GM12878 (cell line): ENCODE measurements at regions not wholly inside any gene's neighbourhood (a gene's known extent, or its start where the extent isn't known, plus 50 kb on each side); places are given as distances from the start of the nearest gene placed in this dataset.

ENCODE experiments used
- ATAC-seq: fragments of 200-7000 bp; cut with Tn5 transposase; 3 replicates; pipeline ENCODE4 v1.9.1; 2020; ENCODE audit warnings: mild to moderate bottlenecking, moderate library complexity
- BruUV-seq: library from RNA; stranded (reverse); fragments of 400-500 nt; replicated peaks from 2 replicates; lab custom pipeline; 2021; lab: Mats Ljungman, UMichigan
- CTCF ChIA-PET: fragments of 300-600 bp; sonication (Branson Sonifier 250); formaldehyde crosslinking; extraction: SDS; loops from one replicate; lab custom pipeline; 2021; ENCODE audit warnings: inconsistent platforms; lab: Yijun Ruan, JAX
- POLR2A ChIA-PET: fragments of 350-600 bp; formaldehyde crosslinking; extraction: SDS; loops from one replicate; lab custom pipeline; 2021; ENCODE audit warnings: inconsistent platforms; lab: Charles Lee
- RAD21 ChIA-PET: fragments of 300-600 bp; sonication (Branson Sonifier 250); formaldehyde crosslinking; loops from one replicate; lab custom pipeline; 2023; ENCODE audit warnings: antibody characterized with exemption; ENCODE audit not compliant: unreplicated experiment; lab: Charles Lee
- SMC1A ChIA-PET: fragments of 300-600 bp; sonication (Branson Sonifier 250); formaldehyde crosslinking; loops from one replicate; lab custom pipeline; 2023; ENCODE audit not compliant: unreplicated experiment, uncharacterized antibody; lab: Charles Lee
- DNase-seq: peaks from one replicate; pipeline ENCODE4 v3.0.0-alpha.2; 2011; ENCODE audit warnings: low read depth, low spot score
- FAIRE-seq: peaks from 3 replicates; lab custom pipeline; 2011; peaks lifted over from hg19 to GRCh38; lab: Jason Lieb, UNC
- H2AFZ ChIP-seq: 2 replicates; pipeline ENCODE4 v1.6.0; 2011; ENCODE audit warnings: low read depth, low read length, control low read depth; ENCODE audit not compliant: control insufficient read depth
- H3K27ac ChIP-seq: 2 replicates; pipeline ENCODE4 v1.5.1; 2011; ENCODE audit warnings: control low read depth; ENCODE audit not compliant: control insufficient read depth, insufficient read depth
- H3K27me3 ChIP-seq, 2 experiments: replicated peaks in 1 of 2; 2 replicates each; pipeline versions ENCODE4 v1.6.0 to v1.6.1; 2011; ENCODE audit warnings: low read length in 1 of 2; ENCODE audit not compliant: control insufficient read depth in 2 of 2, insufficient read depth in 2 of 2
- H3K36me3 ChIP-seq, 2 experiments: 2 replicates each; pipeline ENCODE4 v1.5.1; 2011; ENCODE audit warnings: low read length in 1 of 2; ENCODE audit not compliant: control insufficient read depth in 2 of 2, insufficient read depth in 2 of 2
- H3K4me1 ChIP-seq: 2 replicates; pipeline ENCODE4 v1.6.1; 2011; ENCODE audit warnings: mild to moderate bottlenecking, low read length, moderate library complexity, mixed read lengths; ENCODE audit not compliant: control insufficient read depth, insufficient read depth
- H3K4me2 ChIP-seq: 2 replicates; pipeline ENCODE4 v1.6.0; 2011; ENCODE audit warnings: control low read depth; ENCODE audit not compliant: control insufficient read depth, insufficient read depth
- H3K4me3 ChIP-seq: fragments of 200-600 bp; sonication (generic); 2 replicates; pipeline ENCODE4 v1.5.1; 2016
- H3K79me2 ChIP-seq: 2 replicates; pipeline ENCODE4 v1.6.0; 2011; ENCODE audit warnings: low read length; ENCODE audit not compliant: control insufficient read depth, insufficient read depth
- H3K9ac ChIP-seq: 2 replicates; pipeline ENCODE4 v1.8.0; 2011; ENCODE audit warnings: low read length, control low read depth, mixed read lengths; ENCODE audit not compliant: control insufficient read depth, insufficient read depth
- H3K9me3 ChIP-seq: replicated peaks from 3 replicates; pipeline ENCODE4 v1.5.1; 2011; ENCODE audit warnings: mild to moderate bottlenecking, low read length; ENCODE audit not compliant: control insufficient read depth, insufficient read depth
- H4K20me1 ChIP-seq: 2 replicates; pipeline ENCODE4 v1.6.0; 2011; ENCODE audit not compliant: control insufficient read depth, insufficient read depth
- ASH2L ChIP-seq: fragments of 300-600, 200-600 bp; sonication (generic); IDR thresholded peaks from 2 replicates; pipeline ENCODE4 v1.6.1; 2017; ENCODE audit warnings: low read depth, mild to moderate bottlenecking, borderline replicate concordance
- CBFB ChIP-seq: IDR thresholded peaks from 2 replicates; pipeline ENCODE4 v1.6.1; 2016; ENCODE audit warnings: antibody characterized with exemption, low read depth
- CREB1 ChIP-seq: IDR thresholded peaks from 2 replicates; pipeline ENCODE4 v1.6.1; 2012; ENCODE audit warnings: low read depth, mild to moderate bottlenecking, inconsistent platforms
- CREM ChIP-seq: IDR thresholded peaks from 2 replicates; pipeline ENCODE4 v1.6.1; 2014; ENCODE audit warnings: antibody characterized with exemption, low read depth
- IRF4 ChIP-seq: IDR thresholded peaks from 2 replicates; pipeline ENCODE4 v1.6.1; 2011; ENCODE audit warnings: low read depth, low read length
- JUND ChIP-seq: IDR thresholded peaks from 2 replicates; pipeline ENCODE4 v1.6.1; 2012; ENCODE audit warnings: low read depth, mild to moderate bottlenecking, low read length, improper control_type of control experiment, moderate library complexity
- KDM1A ChIP-seq: fragments of 200-600 bp; sonication (generic); IDR thresholded peaks from 2 replicates; pipeline ENCODE4 v1.6.1; 2016; ENCODE audit warnings: borderline replicate concordance
- MAX ChIP-seq: IDR thresholded peaks from 2 replicates; pipeline ENCODE4 v1.6.1; 2012; ENCODE audit warnings: low read depth, low read length, improper control_type of control experiment
- MYB ChIP-seq: fragments of 150-350 bp; IDR thresholded peaks from 2 replicates; pipeline ENCODE4 v1.6.1; 2014; ENCODE audit warnings: mild to moderate bottlenecking, low read depth, low read length, borderline replicate concordance
- NFIC ChIP-seq: IDR thresholded peaks from 2 replicates; pipeline ENCODE4 v1.6.1; 2012; ENCODE audit warnings: low read depth, mild to moderate bottlenecking, inconsistent platforms, low read length, moderate library complexity
- NFYB ChIP-seq: IDR thresholded peaks from 2 replicates; pipeline ENCODE4 v1.6.1; 2011; ENCODE audit warnings: low read depth, mild to moderate bottlenecking, low read length, improper control_type of control experiment, moderate library complexity; ENCODE audit not compliant: insufficient read depth
- POLR2A ChIP-seq: IDR thresholded peaks from 2 replicates; pipeline ENCODE4 v1.6.1; 2011; ENCODE audit warnings: low read depth, mild to moderate bottlenecking, low read length
- RAD51 ChIP-seq: fragments of 450-650 bp; IDR thresholded peaks from 2 replicates; pipeline ENCODE4 v1.6.1; 2016; ENCODE audit warnings: moderate library complexity, mild to moderate bottlenecking, inconsistent platforms
- SMAD1 ChIP-seq: fragments of 450-650 bp; IDR thresholded peaks from 2 replicates; pipeline ENCODE4 v1.6.1; 2018; ENCODE audit warnings: mild to moderate bottlenecking, low read depth; ENCODE audit not compliant: partially characterized antibody
- SP1 ChIP-seq: IDR thresholded peaks from one replicate; pipeline ENCODE4 v1.6.1; 2011; ENCODE audit warnings: low read depth, low read length
- STAT1 ChIP-seq: fragments of 450-650 bp; conservative IDR thresholded peaks from 2 replicates; pipeline ENCODE4 v1.6.1; 2014; ENCODE audit warnings: antibody characterized with exemption, mild to moderate bottlenecking
- STAT3 ChIP-seq: IDR thresholded peaks from 2 replicates; pipeline ENCODE4 v1.6.1; 2011; ENCODE audit warnings: low read depth, low read length, improper control_type of control experiment
- WGBS: methylation state at CpG from one replicate; pipeline ENCODE4 v1.1.6; 2016; ENCODE audit warnings: low lambda C conversion rate; ENCODE audit not compliant: insufficient replicate concordance, insufficient coverage; ENCODE audit errors: missing lambda C conversion rate; 5-methylcytosine and 5-hydroxymethylcytosine counted together
- in situ Hi-C: fragments of 300-500 bp; cut with MboI; formaldehyde crosslinking; loops from 9 replicates; pipeline ENCODE4 v1.14.3; 2018; ENCODE audit warnings: mixed read lengths
- intact Hi-C: fragments of 100-400 bp; cut with micrococcal nuclease; formaldehyde crosslinking; loops from one replicate; pipeline ENCODE4 v1.14.2; 2022; ENCODE audit not compliant: unreplicated experiment
- TF ChIP-seq, protein P1 (sequence below): fragments of 450-650 bp; formaldehyde crosslinking; IDR thresholded peaks from 2 replicates; pipeline ENCODE4 v1.4.0; 2022; ENCODE audit warnings: mild to moderate bottlenecking, moderate library complexity
- TF ChIP-seq, protein P2 (sequence below): IDR thresholded peaks from 2 replicates; pipeline ENCODE4 v1.6.1; 2012; ENCODE audit warnings: mild to moderate bottlenecking, low read depth, low read length

GRCh38 chrX:139079789-139080188 lies 368.3 kb upstream of the FGF13 start (continued):
- no peak for TF ChIP-seq CBFB
- TF ChIP-seq, protein P1, sequence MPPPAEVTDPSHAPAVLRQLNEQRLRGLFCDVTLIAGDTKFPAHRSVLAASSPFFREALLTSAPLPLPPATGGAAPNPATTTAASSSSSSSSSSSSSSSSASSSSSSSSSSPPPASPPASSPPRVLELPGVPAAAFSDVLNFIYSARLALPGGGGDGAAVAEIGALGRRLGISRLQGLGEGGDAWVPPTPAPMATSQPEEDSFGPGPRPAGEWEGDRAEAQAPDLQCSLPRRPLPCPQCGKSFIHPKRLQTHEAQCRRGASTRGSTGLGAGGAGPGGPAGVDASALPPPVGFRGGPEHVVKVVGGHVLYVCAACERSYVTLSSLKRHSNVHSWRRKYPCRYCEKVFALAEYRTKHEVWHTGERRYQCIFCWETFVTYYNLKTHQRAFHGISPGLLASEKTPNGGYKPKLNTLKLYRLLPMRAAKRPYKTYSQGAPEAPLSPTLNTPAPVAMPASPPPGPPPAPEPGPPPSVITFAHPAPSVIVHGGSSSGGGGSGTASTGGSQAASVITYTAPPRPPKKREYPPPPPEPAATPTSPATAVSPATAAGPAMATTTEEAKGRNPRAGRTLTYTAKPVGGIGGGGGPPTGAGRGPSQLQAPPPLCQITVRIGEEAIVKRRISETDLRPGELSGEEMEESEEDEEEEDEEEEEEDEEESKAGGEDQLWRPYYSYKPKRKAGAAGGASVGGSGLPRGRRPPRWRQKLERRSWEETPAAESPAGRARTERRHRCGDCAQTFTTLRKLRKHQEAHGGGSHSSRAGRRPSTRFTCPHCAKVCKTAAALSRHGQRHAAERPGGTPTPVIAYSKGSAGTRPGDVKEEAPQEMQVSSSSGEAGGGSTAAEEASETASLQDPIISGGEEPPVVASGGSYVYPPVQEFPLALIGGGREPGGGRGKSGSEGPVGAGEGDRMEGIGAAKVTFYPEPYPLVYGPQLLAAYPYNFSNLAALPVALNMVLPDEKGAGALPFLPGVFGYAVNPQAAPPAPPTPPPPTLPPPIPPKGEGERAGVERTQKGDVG (CRISPR knock-in tag) = no peak
- no peak for TF ChIP-seq MYB
- TF ChIP-seq KDM1A = no peak
- TF ChIP-seq NFIC = no peak
- no peak for TF ChIP-seq NFYB
- TF ChIP-seq, all 136 proteins: peak for 0

DNA sequence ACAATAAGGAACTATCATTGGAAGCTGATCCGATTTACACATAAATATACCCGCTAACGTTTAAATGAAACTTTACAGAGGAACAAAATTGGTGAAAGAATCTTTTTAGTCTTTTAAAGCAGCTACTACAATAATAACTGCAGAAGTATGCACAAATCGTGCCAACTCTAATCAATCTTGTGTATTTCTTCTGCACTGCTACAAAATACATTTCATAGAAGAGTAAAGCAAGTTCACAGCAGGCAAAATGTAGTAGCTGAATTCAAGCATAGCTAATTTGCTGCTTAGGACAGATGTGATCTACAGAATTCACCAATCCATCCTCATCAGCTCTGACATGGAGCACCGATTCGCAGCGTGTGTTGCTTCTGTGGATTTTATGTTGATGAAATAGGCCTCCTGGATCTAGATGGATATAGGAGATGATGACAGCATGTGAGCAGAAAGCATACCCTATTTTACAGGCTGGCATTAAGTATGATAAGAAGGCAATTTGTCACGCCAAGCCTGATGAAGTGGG lies 367.3 kb upstream of the FGF13 start:
- FAIRE-seq (no peak), ATAC-seq (no peak), DNase-seq (no peak)
- in situ Hi-C loops = no loop called here
- intact Hi-C loops = no loop called here
- no peak overlapping the region for H3K4me2 ChIP-seq
- SMC1A ChIA-PET = no interaction called here
- 24% methylated on average over 8 of the region's 8 CpGs for WGBS
- RAD21 ChIA-PET = no interaction called here
- no peak overlapping the region for H3K9ac ChIP-seq
- H3K4me1 ChIP-seq = no peaks in the 10 kb centered on the region
- H3K27ac ChIP-seq = no peak overlapping the region
- H3K79me2 ChIP-seq = no peaks in the 10 kb centered on the region
- no peak overlapping the region for H2AFZ ChIP-seq
- H4K20me1 ChIP-seq = no peaks in the 10 kb centered on the region
- no TSS peak for BruUV-seq
- no peaks in the 10 kb centered on the region for H3K27me3 ChIP-seq
- CTCF ChIA-PET = no interaction called here
- no peaks in the 10 kb centered on the region for H3K9me3 ChIP-seq
- H3K4me3 ChIP-seq = no peak overlapping the region
- POLR2A ChIA-PET = no interaction called here
- no peaks in the 10 kb centered on the region for H3K36me3 ChIP-seq
- TF ChIP-seq POLR2A = no peak
- TF ChIP-seq RAD51 = no peak
- TF ChIP-seq MAX = no peak
- no peak for TF ChIP-seq IRF4
- TF ChIP-seq CREM = no peak
- TF ChIP-seq, protein P2, sequence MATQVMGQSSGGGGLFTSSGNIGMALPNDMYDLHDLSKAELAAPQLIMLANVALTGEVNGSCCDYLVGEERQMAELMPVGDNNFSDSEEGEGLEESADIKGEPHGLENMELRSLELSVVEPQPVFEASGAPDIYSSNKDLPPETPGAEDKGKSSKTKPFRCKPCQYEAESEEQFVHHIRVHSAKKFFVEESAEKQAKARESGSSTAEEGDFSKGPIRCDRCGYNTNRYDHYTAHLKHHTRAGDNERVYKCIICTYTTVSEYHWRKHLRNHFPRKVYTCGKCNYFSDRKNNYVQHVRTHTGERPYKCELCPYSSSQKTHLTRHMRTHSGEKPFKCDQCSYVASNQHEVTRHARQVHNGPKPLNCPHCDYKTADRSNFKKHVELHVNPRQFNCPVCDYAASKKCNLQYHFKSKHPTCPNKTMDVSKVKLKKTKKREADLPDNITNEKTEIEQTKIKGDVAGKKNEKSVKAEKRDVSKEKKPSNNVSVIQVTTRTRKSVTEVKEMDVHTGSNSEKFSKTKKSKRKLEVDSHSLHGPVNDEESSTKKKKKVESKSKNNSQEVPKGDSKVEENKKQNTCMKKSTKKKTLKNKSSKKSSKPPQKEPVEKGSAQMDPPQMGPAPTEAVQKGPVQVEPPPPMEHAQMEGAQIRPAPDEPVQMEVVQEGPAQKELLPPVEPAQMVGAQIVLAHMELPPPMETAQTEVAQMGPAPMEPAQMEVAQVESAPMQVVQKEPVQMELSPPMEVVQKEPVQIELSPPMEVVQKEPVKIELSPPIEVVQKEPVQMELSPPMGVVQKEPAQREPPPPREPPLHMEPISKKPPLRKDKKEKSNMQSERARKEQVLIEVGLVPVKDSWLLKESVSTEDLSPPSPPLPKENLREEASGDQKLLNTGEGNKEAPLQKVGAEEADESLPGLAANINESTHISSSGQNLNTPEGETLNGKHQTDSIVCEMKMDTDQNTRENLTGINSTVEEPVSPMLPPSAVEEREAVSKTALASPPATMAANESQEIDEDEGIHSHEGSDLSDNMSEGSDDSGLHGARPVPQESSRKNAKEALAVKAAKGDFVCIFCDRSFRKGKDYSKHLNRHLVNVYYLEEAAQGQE = no peak
- no peak for TF ChIP-seq SMAD1
- TF ChIP-seq ASH2L = no peak
- no peak for TF ChIP-seq STAT1
- TF ChIP-seq JUND = no peak
- no peak for TF ChIP-seq SP1
- TF ChIP-seq STAT3 = no peak
- no peak for TF ChIP-seq CREB1
